ENCODE measurements at regions not wholly inside any gene's neighbourhood (a gene's known extent, or its start where the extent isn't known, plus 50 kb on each side); places are given as distances from the start of the nearest gene placed in this dataset.
"Not testable (repeated sequence)": the region's sequence is repeated elsewhere in the genome, so short reads cannot be mapped to it uniquely, and the experiment has no call there.

- DNase-seq, result no peak
These were observed 238.8 kb downstream of the IKZF2 start for GRCh38 chr2:212912445-212913103.

GRCh38 chr2:212911011-212911410, 240.4 kb downstream of the IKZF2 start:
- DNase-seq, result no peak

- no peak for DNase-seq
These were observed 242.6 kb downstream of the IKZF2 start for GRCh38 chr2:212908682-212909435.

GRCh38 chr2:212908031-212908430, 243.4 kb downstream of the IKZF2 start:
- DNase-seq, result no peak

- no peak for DNase-seq
These were observed 244.8 kb downstream of the IKZF2 start for GRCh38 chr2:212906620-212907019.

GRCh38 chr2:212905640-212906201, 245.7 kb downstream of the IKZF2 start:
- DNase-seq, result no peak

- no peak for DNase-seq
These were observed 246.8 kb downstream of the IKZF2 start for GRCh38 chr2:212904646-212905045.

- DNase-seq, result no peak
These were observed 248.0 kb downstream of the IKZF2 start for GRCh38 chr2:212903413-212903812.

GRCh38 chr2:212902421-212902820, 249.0 kb downstream of the IKZF2 start:
- no peak for DNase-seq

GRCh38 chr2:212901604-212902275, 249.7 kb downstream of the IKZF2 start:
- DNase-seq, result no peak

- no peak for DNase-seq
These were observed 250.7 kb downstream of the IKZF2 start for GRCh38 chr2:212900715-212901114.

GRCh38 chr2:212898011-212898410, 253.4 kb downstream of the IKZF2 start:
- no peak for DNase-seq

GRCh38 chr2:212897296-212897695, 254.1 kb downstream of the IKZF2 start:
- no peak for DNase-seq

GRCh38 chr2:212894026-212894425, 257.4 kb downstream of the IKZF2 start:
- no peak for DNase-seq

GRCh38 chr2:212893216-212893615, 258.2 kb downstream of the IKZF2 start:
- no peak for DNase-seq

GRCh38 chr2:212892193-212892592, 259.2 kb downstream of the IKZF2 start:
- DNase-seq, result no peak

- no peak for DNase-seq
These were observed 259.8 kb downstream of the IKZF2 start for GRCh38 chr2:212891580-212891979.

- DNase-seq, result no peak
These were observed 268.8 kb downstream of the IKZF2 start for GRCh38 chr2:212882626-212883025.

- not testable (repeated sequence) for DNase-seq
These were observed 274.9 kb downstream of the IKZF2 start for GRCh38 chr2:212876556-212876955.

- not testable (repeated sequence) for DNase-seq
These were observed 275.5 kb downstream of the IKZF2 start for GRCh38 chr2:212875950-212876349.

GRCh38 chr2:212873256-212873655, 278.2 kb downstream of the IKZF2 start:
- no peak for DNase-seq

- no peak for DNase-seq
These were observed 279.8 kb downstream of the IKZF2 start for GRCh38 chr2:212871597-212871996.

- DNase-seq, result no peak
These were observed 287.2 kb downstream of the IKZF2 start for GRCh38 chr2:212864186-212864585.

GRCh38 chr2:212863185-212863588, 288.2 kb downstream of the IKZF2 start:
- DNase-seq, result no peak
